ENCODE measurements at regions not wholly inside any gene's neighbourhood (a gene's known extent, or its start where the extent isn't known, plus 50 kb on each side); places are given as distances from the start of the nearest gene placed in this dataset.
"Not testable (repeated sequence)": the region's sequence is repeated elsewhere in the genome, so short reads cannot be mapped to it uniquely, and the experiment has no call there.

DNA sequence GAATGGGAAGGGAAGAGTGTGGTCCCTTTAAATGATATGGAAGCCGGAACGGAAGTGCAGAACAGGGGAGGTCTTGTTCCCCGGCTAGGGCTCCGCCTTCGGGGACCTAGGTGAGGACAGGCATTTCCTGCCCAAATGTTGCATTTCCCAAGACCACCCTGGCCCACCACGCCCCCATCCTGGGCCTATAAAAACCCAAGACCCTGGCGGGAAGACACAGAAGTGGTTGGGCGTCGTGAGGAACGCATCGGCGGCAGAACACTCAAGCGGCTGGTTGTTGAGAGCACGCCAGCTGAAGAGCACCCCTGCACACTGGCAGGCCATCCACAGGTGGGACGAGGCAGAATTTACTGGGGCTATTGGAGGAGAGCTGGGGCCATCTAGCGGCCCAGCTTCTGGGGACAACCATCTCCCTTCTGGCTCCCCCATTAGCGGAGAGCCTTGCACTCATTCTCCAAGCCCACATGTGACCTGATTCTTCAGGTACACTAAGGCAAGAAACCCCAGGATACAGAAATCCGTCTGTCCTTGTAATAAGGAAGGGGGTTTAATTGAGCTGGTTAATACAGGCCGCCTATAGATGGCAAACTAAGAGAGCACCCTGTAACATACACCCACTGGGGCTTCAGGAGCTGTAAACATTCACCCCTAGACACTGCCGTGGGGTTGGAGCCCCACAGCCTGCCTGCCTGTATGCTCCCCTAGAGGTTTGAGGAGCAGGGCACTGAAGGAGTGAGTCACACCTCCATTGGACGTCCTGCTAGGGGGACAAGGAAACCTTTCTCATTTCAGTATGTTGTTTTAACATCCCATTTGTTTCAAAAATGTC, 1327.9 kb downstream of the BRINP3 start:
- no peak for DNase-seq

DNA sequence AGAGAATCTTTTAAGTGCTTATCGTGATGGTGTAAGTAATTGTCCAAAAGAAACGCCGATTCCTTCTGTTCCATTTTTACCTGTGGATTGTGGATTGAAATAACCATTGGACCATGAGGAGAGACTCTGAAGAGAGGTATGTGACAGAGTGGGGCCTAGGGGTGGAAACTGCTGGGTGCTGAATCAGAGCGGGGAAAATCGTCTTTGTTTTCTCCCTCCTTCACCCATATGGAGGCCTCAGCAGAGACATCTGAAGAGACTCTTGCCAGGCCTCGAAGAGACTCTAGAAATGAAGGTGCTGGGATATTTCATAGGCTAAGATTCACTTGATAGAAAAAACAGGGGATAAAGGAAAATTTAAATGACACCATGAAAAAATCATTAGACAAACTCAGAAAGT, 1327.0 kb downstream of the BRINP3 start:
- no peak for DNase-seq

DNA sequence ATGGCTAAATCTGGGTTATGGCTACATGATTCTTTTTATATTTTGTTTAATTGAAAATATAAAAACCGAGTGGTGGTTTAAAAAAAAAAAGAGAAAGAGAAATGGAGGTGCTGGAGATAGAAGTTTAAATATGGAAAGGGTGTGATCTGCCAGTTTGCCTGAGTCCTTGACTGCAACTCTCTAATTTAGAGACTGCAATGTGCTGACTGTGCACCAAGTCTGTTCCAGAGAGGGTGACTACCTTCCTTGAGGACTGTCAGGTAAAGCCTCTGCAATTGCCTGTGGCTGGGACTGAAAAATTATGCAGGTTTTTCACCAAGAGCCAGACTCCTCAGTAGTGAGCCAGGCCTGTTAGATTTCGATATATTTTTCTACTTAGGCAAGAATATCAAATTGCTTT, 1326.3 kb downstream of the BRINP3 start:
- no peak for DNase-seq

DNA sequence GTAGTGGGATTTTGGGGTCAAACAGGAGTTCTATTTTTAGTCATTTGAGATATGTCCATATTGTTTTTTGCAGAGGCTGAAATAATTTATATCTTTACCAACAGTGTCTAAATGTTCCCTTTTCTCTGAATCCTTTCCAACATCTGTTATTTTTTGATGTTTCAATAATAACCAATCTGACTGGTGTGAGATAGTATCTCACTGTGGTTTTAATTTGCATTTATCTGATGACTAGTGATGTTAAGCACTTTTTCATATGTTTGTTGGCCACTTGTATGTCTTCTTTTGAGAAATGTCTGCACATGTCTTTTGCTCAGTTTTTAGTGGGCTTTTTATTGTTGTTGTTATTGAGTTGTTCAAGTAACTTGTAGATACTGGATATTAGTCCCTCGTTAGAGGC, 1325.0 kb downstream of the BRINP3 start:
- no peak for DNase-seq

DNA sequence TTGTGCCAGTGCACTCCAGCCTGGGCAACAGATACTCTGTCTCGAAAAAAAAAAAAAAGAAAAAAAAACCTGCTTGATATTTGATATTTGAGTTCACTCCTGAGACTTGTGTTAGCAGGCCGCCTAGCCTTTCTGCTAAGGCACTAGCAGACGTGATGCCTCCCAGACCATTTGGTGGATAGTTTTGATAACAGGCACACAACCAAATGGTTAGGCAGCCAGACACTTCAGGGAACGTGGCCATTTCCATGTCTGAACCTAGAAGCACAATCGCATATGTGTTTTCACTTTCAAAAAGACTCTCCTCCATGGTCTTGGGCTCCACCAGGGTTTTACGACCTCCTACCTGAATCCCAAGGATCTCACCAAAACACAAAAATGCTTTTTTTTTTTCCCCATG, 1319.5 kb downstream of the BRINP3 start:
- no peak for DNase-seq

DNA sequence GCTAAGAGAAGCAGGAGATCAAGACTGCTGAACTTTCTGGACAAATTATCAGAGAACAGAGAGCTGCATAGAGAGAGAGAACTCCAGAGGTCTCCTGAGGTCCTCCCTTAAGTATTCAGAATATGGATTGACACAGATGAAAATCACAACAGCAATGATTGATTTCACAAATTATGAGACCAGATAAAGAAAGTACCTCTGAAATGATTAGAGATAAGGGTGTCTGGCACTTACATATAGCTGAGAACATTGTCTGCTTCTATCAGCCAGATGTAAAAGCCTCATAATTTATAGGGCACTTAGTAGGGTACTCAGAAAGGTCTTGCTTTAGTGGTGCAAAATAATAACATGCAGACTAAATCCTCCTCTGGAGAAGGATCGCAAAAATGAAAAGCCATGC, 1301.8 kb downstream of the BRINP3 start:
- no peak for DNase-seq

DNA sequence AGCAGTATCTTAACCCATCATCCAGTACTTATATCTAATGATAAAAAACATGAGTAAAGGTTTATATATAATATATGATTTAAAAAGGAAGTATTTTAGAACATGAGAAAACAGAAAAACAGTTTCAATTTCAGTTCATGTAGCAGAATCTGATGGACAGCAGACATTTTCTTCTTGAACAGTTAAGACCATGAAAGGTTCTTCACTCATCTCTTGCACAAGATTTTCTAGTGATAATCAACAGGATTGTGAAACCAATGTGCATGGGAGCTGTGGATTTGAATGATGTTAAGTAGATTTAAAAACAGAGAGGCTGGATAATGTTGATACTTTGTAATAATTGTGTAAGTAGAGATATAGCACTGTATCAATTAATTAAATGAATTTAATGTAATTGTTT, 1297.6 kb downstream of the BRINP3 start:
- no peak for DNase-seq

DNA sequence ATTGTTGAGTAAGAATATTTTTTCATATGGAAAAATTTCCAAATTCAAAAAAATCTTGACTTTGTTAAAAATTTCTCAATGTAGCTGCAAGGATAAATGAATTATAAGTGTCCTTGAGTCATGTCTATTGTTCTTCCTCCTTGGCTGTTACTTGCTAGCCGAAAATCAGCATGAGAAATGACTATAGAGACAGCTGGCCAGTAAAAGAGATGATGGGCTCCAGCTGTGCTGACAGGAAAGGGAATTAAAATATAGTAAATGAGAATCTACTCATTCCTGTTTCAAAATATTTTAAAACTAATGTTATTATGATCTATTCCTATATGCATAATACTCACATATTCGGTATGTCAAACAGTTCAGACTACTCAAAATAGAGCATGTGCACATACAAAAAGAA, 1292.6 kb downstream of the BRINP3 start:
- DNase-seq, result no peak

DNA sequence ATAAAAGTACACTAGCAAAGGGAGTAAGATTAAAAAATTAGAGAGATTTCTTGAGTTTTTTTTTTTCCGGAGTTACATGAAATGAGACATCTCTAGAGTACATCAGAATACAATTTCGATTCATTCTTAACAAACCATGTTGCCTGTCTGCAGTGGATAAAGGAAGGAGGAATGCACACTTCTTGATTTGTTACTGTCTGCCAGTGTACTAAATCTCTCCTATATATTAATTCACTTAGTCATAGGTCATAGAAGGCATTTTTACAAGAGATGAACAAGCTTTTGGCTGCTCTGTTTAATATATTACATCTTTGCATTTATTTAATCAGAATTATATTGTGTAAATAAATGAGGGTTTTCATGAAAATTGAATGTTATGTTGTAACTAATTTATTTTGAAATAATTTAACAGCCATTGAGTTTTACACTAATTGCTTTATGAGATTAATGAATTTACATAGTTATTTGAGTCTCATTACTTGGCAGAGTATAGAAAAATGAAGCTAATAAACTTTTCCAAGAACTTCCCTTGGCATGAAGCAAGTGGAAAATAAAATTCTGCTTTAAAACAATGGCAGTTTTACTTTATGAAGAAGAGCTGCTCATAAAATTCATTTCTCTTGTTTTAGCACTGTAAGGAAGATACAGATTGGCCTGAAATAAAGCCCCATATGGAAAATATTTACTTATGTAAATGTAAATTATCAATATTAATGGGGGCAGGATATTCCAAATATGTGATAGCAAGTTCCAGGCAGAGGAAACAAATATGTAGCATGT, 1284.7 kb downstream of the BRINP3 start:
- no peak for DNase-seq

DNA sequence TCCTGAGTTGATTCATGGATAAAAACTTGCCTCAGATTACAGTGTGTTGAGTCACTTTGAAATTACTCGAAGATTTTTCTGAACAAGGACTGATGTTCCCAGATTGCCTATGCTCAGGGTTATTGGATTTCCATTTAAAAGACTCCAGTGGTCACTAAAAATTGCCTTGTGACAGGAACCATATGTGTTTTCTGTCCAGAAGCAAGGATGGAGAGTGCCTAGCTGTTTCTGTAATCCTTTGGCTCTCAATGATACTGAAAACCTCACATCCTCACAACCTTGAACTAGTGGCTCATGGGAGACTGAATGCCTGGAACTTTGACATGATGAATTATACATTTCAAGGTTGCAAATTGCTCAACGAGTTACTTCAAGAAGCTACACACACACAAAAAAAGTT, 1271.8 kb downstream of the BRINP3 start:
- DNase-seq, result no peak

DNA sequence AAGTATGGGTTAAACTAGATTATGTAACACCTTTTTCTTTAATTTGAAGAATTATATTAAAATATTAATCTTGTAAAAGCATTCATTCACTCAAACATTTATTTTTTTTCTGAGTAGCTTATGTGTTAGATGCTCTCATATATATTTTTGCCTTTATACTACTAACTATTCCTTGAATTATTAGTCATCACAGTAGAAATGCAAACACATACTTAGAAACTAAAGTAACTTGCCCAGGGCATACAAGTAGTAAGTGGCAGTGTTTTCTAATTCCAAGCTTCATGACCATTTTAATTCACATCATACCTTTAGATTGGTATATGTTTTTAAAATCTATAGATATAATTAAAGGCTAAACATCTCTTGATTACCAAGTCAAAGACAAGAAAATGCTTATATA, 1271.0 kb downstream of the BRINP3 start:
- DNase-seq, result no peak

DNA sequence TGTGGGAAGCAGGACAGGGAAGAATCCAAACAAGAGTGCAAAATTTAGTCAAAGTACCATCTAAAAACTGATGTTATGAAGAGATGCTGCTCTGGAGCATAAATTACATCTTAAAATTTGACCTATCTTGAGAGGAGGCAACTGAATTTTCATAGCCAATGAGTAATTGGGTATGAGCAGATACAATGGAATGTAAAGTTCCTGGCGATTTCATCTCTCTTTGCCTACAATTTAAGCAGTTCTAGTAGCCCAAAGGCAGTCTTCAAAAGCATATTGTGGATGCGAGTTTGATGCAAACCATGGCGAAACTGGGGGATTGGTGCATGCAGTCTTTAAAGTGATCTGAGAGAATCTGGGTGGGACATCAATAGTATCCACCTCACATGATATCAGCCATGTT, 1265.9 kb downstream of the BRINP3 start:
- no peak for DNase-seq

DNA sequence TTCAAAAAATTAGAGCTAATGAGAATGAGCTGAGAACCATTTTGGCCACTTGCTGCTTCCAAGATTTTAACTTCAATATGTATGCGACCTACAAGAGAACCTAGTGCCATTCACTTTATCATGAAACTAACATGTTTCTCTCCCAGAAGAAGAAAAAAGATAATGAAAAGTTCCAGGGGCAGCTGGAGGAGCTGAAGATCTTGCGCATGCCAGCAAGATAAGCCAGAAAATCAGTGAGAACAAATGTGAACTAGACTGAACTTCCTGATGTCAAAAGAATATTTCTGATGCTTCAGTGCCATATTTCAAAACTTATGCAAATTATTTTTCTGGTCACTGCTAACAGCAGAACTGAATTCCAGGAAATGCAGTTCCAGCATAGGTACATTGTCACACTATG, 1265.1 kb downstream of the BRINP3 start:
- no peak for DNase-seq

DNA sequence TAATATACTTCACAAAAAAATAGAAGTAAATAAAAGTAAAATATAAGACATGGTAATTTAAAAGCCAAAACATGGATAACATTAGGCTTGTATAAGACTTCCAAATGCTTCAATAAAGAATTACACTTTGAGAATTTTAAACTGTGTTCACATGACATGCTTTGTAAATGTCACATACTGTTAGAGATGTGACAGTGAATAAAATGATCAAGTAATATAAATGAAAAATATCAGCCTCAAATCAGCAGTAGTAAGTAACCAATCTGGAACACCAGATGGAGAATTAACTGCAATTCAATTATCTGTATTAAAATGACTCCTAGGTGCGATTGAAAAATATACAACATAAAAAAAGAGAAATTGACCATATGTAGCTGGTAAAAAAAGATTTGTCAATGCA, 1260.8 kb downstream of the BRINP3 start:
- no peak for DNase-seq

DNA sequence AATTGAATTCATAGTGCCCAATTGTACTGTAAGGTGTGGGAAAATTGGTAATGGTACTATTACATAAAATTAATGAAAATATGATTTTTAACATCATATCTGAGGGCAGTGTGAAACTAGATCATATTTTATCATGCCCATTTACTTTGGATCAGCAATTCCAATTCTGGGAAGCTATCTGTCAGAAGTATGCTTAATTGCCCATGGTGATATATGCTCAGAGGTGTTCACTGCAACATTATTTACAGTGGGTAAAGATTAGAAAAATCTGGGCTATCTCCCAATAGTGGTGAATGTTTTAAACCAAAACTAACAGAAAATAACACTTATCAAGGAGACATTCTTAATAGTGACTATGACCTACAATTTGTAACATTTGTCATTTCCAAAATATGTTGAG, 1260.0 kb downstream of the BRINP3 start:
- DNase-seq, result no peak

DNA sequence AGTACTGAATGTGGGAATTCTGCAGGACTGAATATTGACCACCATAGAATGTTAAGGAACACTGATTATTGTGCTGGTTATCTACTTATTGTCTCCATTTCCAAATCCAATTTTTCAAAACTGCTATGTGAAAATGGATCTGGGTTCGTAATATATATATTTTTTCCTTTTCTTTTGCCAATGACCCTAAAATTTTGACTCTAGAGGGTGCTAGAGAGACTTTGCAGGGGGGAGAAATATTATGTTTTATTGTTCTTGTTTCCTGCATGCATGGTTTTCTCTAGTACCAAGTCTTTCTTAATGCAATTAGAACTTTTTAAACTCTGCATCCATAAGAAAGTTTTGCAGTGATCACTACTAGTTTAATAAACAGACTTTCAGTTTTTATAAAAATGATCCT, 1256.9 kb downstream of the BRINP3 start:
- DNase-seq, result no peak

DNA sequence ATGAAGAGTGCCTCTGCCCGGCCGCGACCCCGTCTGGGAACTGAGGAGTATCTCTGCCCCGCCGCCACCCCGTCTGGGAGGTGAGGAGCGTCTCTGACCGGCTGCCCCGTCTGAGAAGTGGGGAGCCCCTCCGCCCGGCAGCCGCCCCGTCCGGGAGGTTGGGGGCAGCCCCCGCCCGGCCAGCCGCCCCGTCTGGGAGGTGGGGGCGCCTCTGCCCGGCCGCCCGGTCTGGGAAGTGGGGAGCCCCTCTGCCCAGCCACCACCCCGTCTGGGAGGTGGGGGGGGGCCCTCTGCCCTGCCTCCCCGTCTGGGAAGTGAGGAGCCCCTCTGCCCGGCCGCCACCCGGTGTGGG, 1251.9 kb downstream of the BRINP3 start:
- not testable (repeated sequence) for DNase-seq

DNA sequence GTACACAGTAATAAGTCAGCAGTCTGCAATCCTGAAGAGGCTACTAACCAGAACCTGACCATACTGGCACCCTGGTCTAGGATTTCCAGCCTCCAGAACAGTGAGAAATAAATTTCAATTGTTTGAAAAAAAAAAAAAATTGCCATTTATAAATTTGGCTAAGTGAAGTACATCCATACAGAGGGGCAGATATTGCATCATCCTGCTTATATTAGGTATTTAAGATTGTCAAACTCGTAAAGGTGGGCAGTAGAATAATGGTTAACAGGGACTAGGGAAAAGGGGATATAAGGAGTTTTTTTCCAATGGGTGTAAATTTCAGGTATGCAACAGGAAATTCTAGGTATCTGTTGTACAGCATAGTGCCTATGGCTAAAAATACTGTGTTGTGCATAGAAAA, 1250.9 kb downstream of the BRINP3 start:
- DNase-seq, result no peak

DNA sequence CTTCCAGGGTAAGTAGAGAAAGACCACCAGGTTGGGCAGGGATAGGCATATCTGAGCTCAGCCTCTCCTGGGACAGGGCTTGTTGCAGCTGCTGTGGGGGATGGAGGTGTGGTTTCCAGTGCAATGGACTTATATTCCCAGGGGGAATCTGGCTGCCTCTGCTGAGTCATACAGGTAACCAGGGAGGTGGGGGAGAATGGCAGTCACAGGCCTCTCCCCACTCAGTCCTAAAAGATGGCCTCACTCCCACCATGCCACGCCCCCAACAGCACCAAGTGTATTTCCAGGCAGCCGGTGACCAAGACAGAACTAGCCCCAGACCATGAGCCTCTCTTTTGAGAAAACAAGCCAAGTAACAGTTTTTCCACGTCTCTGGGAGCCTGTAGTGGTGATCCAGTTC, 1240.7 kb downstream of the BRINP3 start:
- DNase-seq, result no peak

DNA sequence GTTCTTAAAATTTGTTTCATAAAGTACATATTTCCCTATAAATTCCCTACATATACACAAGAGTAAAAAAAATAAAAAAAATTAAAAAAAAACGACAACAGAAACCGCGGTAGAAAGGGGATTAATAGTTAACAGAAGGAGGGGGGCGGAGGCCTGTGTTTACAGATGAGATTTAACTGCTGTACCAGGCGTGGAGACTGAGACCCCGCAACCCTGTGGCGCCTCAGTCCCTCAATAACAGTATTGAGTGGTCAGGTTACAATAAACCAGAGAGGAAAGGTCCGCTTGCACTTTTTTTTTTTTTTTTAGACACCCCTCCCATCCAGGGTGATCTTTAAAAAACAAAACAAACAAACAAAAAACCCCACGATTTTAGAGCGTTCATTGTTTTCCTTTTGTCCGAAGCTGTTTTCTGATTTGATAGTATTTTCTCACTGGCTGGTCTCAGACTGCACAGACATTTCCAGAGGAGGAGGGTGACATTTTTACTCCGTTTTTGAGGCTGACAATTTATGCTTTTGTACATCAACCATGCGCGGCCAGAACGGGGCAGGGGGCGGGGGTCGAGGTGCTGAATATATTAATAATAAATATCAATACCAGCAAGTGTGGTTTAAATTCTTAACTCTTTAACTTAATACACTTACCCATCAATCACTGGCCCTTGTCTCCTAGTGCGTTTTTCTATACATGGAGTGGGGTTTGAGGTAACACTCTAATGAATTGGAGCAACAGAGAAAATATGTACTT, 1223.9 kb downstream of the BRINP3 start:
- DNase-seq, result no peak

DNA sequence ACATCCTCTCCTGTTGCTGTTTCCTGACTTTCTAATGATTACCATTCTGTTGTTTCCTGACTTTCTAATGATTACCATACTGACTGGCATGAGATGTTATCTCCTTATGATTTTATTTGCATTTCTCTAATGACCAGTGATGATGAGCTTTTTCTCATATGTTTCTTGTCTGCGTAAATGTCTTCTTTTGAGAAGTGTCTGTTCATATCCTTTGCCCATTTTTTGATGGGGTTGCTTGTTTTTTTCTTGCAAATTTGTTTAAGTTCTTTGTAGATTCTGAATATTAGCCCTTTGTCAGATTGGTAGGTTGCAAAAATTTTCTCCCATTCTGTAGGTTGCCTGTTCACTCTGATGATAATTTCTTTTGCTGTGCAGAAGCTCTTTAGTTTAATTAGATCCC, 1216.5 kb downstream of the BRINP3 start:
- DNase-seq, result not testable (repeated sequence)

DNA sequence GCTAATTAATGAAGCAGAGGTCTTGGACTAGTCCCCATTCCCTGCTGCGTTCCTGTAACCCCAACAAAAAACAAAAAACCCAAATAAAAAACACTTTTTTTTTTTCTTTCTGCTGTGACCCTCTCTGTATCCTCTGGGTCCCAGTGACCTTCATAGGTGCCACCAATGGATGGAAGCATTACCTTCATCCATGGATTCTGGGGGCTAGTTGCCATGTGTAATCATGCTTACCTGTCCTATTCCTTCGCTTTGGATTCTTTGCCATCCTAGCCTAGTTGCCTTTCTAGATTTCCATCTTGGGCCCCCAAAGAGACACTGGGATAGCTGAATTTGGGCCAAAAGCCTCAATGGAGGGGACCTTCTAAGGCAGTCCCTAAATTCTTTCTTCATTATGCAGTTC, 1208.7 kb downstream of the BRINP3 start:
- no peak for DNase-seq

DNA sequence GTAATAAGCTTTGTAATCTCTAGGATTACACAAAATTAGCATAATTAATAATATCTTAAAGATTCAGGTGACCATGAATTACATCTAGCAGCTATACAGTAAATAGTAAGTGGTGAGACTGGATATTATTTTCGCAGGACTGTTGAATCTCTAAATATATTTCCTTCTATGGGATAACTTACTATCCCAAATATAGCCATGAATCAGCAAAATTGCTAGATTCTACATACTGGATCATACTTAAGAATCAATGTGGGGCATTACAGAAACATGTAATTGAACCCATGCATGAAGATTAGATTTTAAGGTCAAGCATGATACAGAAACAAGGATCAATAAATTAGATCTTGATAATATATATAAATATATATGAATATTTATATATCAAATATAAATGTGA, 1203.4 kb downstream of the BRINP3 start:
- DNase-seq, result no peak

DNA sequence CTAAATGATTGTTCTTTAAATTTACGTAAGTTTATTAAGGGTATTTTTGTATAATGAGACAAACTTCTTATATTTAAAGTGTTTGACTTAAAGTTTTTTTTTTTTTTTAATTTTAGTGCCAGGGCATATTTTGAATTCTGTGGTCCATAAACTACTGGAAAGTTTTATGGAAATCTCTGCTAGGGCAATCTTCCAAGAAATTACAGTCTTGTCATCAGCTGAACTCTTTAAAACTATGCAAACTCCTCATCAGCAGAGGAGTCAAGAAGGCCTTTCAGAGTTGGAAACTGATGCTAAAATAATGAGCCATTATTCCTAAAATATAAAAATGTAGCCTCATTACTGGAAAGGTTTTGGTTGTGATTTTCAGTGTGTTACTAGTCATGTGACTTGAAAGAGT, 1201.9 kb downstream of the BRINP3 start:
- DNase-seq, result no peak
